Heart left ventricle (tissue), 16 donors: ENCODE measurements at regions not wholly inside any gene's neighbourhood (a gene's known extent, or its start where the extent isn't known, plus 50 kb on each side); places are given as distances from the start of the nearest gene placed in this dataset.

Experiments used
- ATAC-seq, 4 donors: fragments of 200-7000 bp; cut with Tn5 transposase; one replicate each; pipeline ENCODE4 v1.9.1; 2020 to 2022; ENCODE audit warnings: moderate library complexity in 4 of 4, mild to moderate bottlenecking in 3 of 4, moderate number of reproducible peaks in 1 of 4
- DNase-seq, 5 donors: peaks; one replicate each; pipeline ENCODE4 v3.0.0-alpha.2; 2020
- H3K27ac ChIP-seq, 12 donors: fragments of 200-600 bp; sonication (generic) in 4 of 12; one replicate each; pipeline versions ENCODE4 v1.5.0 to v1.8.0; 2016 to 2022; ENCODE audit warnings: mild to moderate bottlenecking in 2 of 12
- H3K27me3 ChIP-seq, 9 donors: fragments of 200-600 bp; sonication (generic) in 2 of 9; one replicate each; pipeline versions ENCODE4 v1.5.1 to v1.8.0; 2016 to 2022; ENCODE audit warnings: mild to moderate bottlenecking in 3 of 9
- H3K36me3 ChIP-seq, 9 donors: fragments of 200-600 bp; sonication (generic) in 2 of 9; one replicate each; pipeline versions ENCODE4 v1.5.0 to v1.8.0; 2018 to 2022; ENCODE audit warnings: mild to moderate bottlenecking in 2 of 9
- H3K4me1 ChIP-seq, 12 donors: fragments of 200-600 bp; sonication (generic) in 4 of 12; one replicate each; pipeline versions ENCODE4 v1.5.0 to v1.8.0; 2016 to 2022; ENCODE audit warnings: mild to moderate bottlenecking in 3 of 12
- H3K4me3 ChIP-seq, 12 donors: fragments of 200-600 bp; sonication (generic) in 4 of 12; one replicate each; pipeline versions ENCODE4 v1.5.0 to v1.8.0; 2017 to 2022; ENCODE audit warnings: mild to moderate bottlenecking in 9 of 12, moderate library complexity in 4 of 12
- H3K9me3 ChIP-seq, 12 donors: fragments of 200-600 bp; sonication (generic) in 4 of 12; one replicate each; pipeline versions ENCODE4 v1.5.0 to v1.8.0; 2016 to 2022; ENCODE audit warnings: mild to moderate bottlenecking in 1 of 12
- CTCF ChIP-seq, 12 donors: fragments of 200-600 bp; sonication (generic) in 4 of 12; IDR thresholded peaks; one replicate each; pipeline versions ENCODE4 v1.5.0 to v1.8.0; 2018 to 2022; ENCODE audit warnings: antibody characterized with exemption in 12 of 12, mild to moderate bottlenecking in 5 of 12
- POLR2A ChIP-seq, 2 donors: fragments of 450-650 bp; IDR thresholded peaks; one replicate each; pipeline ENCODE4 v1.6.1; 2017; ENCODE audit warnings: antibody characterized with exemption in 2 of 2, mild to moderate bottlenecking in 2 of 2, moderate library complexity in 2 of 2
- WGBS, 4 donors: extraction: QIAGEN DNeasy Blood & Tissue Kit in 2 of 4; methylation state at CpG; one replicate each; pipeline versions ENCODE4 v1.1.5 to v1.1.7; 2013 to 2018; 5-methylcytosine and 5-hydroxymethylcytosine counted together
- intact Hi-C, 10 donors: fragments of 100-400 bp; cut with DNase I; formaldehyde crosslinking; loops; one replicate each; pipeline versions ENCODE4 v1.11.1 to v1.14.2; 2022
- donor health status: ischemic (EF 13 %, LVEDD 7.1; RV severe dilation, severe dysfunction).
- donor health status: healthy with polysubstance abuse.
- donor health status: DM: no; HTN: yes; CAD: no.
- donor health status: DM: no; HTN: no; CAD: no.
- donor health status: ischemic (EF 25% LVEDD 6.9; RV normal size, moderate dysfunction).
- donor health status: ischemic (EF 25% LVEDD 5.7; RV mildly dilated, moderate dysfunction).
- donor health status: healthy.
- donor health status: DM: yes; HTN: yes; CAD: no.
- donor health status: ischemic (EF 35%, LVEDD 5.7; RV mildly dilated, moderate dysfunction).
- donor health status: nonischemic (EF 11% LVEDD 7.7; RV severe dilation, severe dysfunction).
- donor health status: DM: yes; HTN: yes; CAD: no.
- donor health status: PGD.
- donor health status: ischemic (EF 29% LVEDD 5.4; RV normal size, mild dysfunction).
- donor health status: nonischemic (EF 23%, LVEDD 6.1; RV moderate dilation, normal function).

- no peak for DNase-seq
- no peaks in the 10 kb centered on the region for H3K36me3 ChIP-seq
- H3K4me1 ChIP-seq, result no peaks in the 10 kb centered on the region
- H3K27me3 ChIP-seq, result no peaks in the 10 kb centered on the region
- WGBS, 4 donors, result 62 to 79% (median 77%) methylated on average over 6 of the region's 6 CpGs
- no peak for ATAC-seq
- intact Hi-C loops, result no loop called here
- TF ChIP-seq CTCF (IDR thresholded peaks at IDR 0.05), result no peak
- no peak for TF ChIP-seq POLR2A (IDR thresholded peaks at IDR 0.05)
- H3K9me3 ChIP-seq, result no peaks in the 10 kb centered on the region
- no peak overlapping the region for H3K27ac ChIP-seq
- H3K4me3 ChIP-seq, result no peak overlapping the region
Observed at GRCh38 chr7:113628948-113629847, 289.6 kb downstream of the PPP1R3A start.

- DNase-seq, result no peak
- Histone ChIP-seq H3K27me3 (no peaks in the 10 kb centered on the region), H3K9me3 (peaks cover 0 to 16% (median 2%) of the 10 kb centered on the region in 12 donors), H3K4me1 (no peaks in the 10 kb centered on the region), H3K36me3 (no peaks in the 10 kb centered on the region), H3K4me3 (no peak overlapping the region), H3K27ac (no peak overlapping the region)
- TF ChIP-seq CTCF (IDR thresholded peaks at IDR 0.05) (no peak), POLR2A (IDR thresholded peaks at IDR 0.05) (no peak)
- intact Hi-C loops, result no loop called here
- ATAC-seq, result no peak
Observed at GRCh38 chr7:113625494-113626102, 293.2 kb downstream of the PPP1R3A start.

- ATAC-seq (no peak), DNase-seq (no peak)
- intact Hi-C loops, result no loop called here
- no peak for TF ChIP-seq CTCF (IDR thresholded peaks at IDR 0.05)
- H3K9me3 ChIP-seq, result peaks cover 0 to 36% (median 9%) of the 10 kb centered on the region in 12 donors
- H3K36me3 ChIP-seq, result no peaks in the 10 kb centered on the region
- no peak overlapping the region for H3K4me3 ChIP-seq
- H3K27ac ChIP-seq, result no peak overlapping the region
- H3K4me1 ChIP-seq, result no peaks in the 10 kb centered on the region
- H3K27me3 ChIP-seq, result no peaks in the 10 kb centered on the region
- 56 to 83% (median 75%) methylated on average over 1 of the region's 1 CpG for WGBS, 4 donors
Observed at GRCh38 chr7:113622796-113623195, 296.0 kb downstream of the PPP1R3A start.

GRCh38 chr7:113610572-113610971 lies 308.2 kb downstream of the PPP1R3A start:
- WGBS, 4 donors, result 26 to 84% (median 62%) methylated on average over 2 of the region's 2 CpGs
- intact Hi-C loops, result no loop called here
- no peak overlapping the region for H3K27ac ChIP-seq
- no peak for ATAC-seq
- TF ChIP-seq POLR2A (IDR thresholded peaks at IDR 0.05) (no peak), CTCF (IDR thresholded peaks at IDR 0.05) (no peak)
- H3K9me3 ChIP-seq, result no peaks in the 10 kb centered on the region
- DNase-seq, result no peak
- H3K4me1 ChIP-seq, result peaks cover 0 to 9% (median 0%) of the 10 kb centered on the region in 12 donors
- H3K36me3 ChIP-seq, result no peaks in the 10 kb centered on the region
- no peak overlapping the region for H3K4me3 ChIP-seq
- no peaks in the 10 kb centered on the region for H3K27me3 ChIP-seq
